ENCODE measurements at regions not wholly inside any gene's neighbourhood (a gene's known extent, or its start where the extent isn't known, plus 50 kb on each side); places are given as distances from the start of the nearest gene placed in this dataset.

GRCh38 chr2:16411788-16412187 lies 253.8 kb downstream of the CYRIA start:
- H3K4me1 ChIP-seq (ENCODE audit: control insufficient read depth in 1 of 2, low read depth in 2 of 2): no peaks in the 10 kb centered on the region
- no peak overlapping the region for H3K27ac ChIP-seq
- H3K27me3 ChIP-seq (replicated peaks; ENCODE audit: insufficient read depth): no peaks in the 10 kb centered on the region
- no peaks in the 10 kb centered on the region for H3K9me3 ChIP-seq
- H3K4me3 ChIP-seq: no peak overlapping the region
- no peaks in the 10 kb centered on the region for H3K36me3 ChIP-seq
- ATAC-seq (ENCODE audit: insufficient number of reproducible peaks, low FRiP score, low read depth) (no peak), DNase-seq (ENCODE audit: low spot score) (no peak)
- no peak for TF ChIP-seq CTCF (IDR thresholded peaks at IDR 0.05)

- H3K9me3 ChIP-seq: no peaks in the 10 kb centered on the region
- H3K27ac ChIP-seq: no peak overlapping the region
- no peak overlapping the region for H3K4me3 ChIP-seq
- no peaks in the 10 kb centered on the region for H3K36me3 ChIP-seq
- no peak for TF ChIP-seq CTCF (IDR thresholded peaks at IDR 0.05)
- H3K4me1 ChIP-seq (ENCODE audit: control insufficient read depth in 1 of 2, low read depth in 2 of 2): no peaks in the 10 kb centered on the region
- no peaks in the 10 kb centered on the region for H3K27me3 ChIP-seq (replicated peaks; ENCODE audit: insufficient read depth)
- DNase-seq (ENCODE audit: low spot score) (no peak), ATAC-seq (ENCODE audit: insufficient number of reproducible peaks, low FRiP score, low read depth) (no peak)
Observed at GRCh38 chr2:16409849-16410248, 255.8 kb downstream of the CYRIA start.

- no peaks in the 10 kb centered on the region for H3K27me3 ChIP-seq (replicated peaks; ENCODE audit: insufficient read depth)
- H3K4me1 ChIP-seq (ENCODE audit: control insufficient read depth in 1 of 2, low read depth in 2 of 2): no peaks in the 10 kb centered on the region
- DNase-seq (ENCODE audit: low spot score): no peak
- no peaks in the 10 kb centered on the region for H3K9me3 ChIP-seq
- H3K4me3 ChIP-seq: no peak overlapping the region
- H3K36me3 ChIP-seq: no peaks in the 10 kb centered on the region
- no peak overlapping the region for H3K27ac ChIP-seq
- no peak for TF ChIP-seq CTCF (IDR thresholded peaks at IDR 0.05)
- no peak for ATAC-seq (ENCODE audit: insufficient number of reproducible peaks, low FRiP score, low read depth)
Observed at GRCh38 chr2:16409006-16409390, 256.6 kb downstream of the CYRIA start.

GRCh38 chr2:16408331-16409005 lies 257.2 kb downstream of the CYRIA start:
- Histone ChIP-seq H3K36me3 (no peaks in the 10 kb centered on the region), H3K27me3 (replicated peaks; ENCODE audit: insufficient read depth) (no peaks in the 10 kb centered on the region), H3K4me3 (no peak overlapping the region), H3K27ac (no peak overlapping the region), H3K9me3 (no peaks in the 10 kb centered on the region), H3K4me1 (ENCODE audit: control insufficient read depth in 1 of 2, low read depth in 2 of 2) (no peaks in the 10 kb centered on the region)
- TF ChIP-seq CTCF (IDR thresholded peaks at IDR 0.05): no peak
- DNase-seq (ENCODE audit: low spot score): no peak
- ATAC-seq (ENCODE audit: insufficient number of reproducible peaks, low FRiP score, low read depth): no peak

- no peaks in the 10 kb centered on the region for H3K9me3 ChIP-seq
- ATAC-seq (ENCODE audit: insufficient number of reproducible peaks, low FRiP score, low read depth): no peak
Observed at GRCh38 chr2:16407358-16407757, 258.3 kb downstream of the CYRIA start.

More at GRCh38 chr2:16407358-16407757, 258.3 kb downstream of the CYRIA start:
- Histone ChIP-seq H3K27me3 (replicated peaks; ENCODE audit: insufficient read depth) (no peaks in the 10 kb centered on the region), H3K4me1 (ENCODE audit: control insufficient read depth in 1 of 2, low read depth in 2 of 2) (no peaks in the 10 kb centered on the region), H3K36me3 (no peaks in the 10 kb centered on the region), H3K27ac (no peak overlapping the region), H3K4me3 (no peak overlapping the region)
- no peak for TF ChIP-seq CTCF (IDR thresholded peaks at IDR 0.05)
- no peak for DNase-seq (ENCODE audit: low spot score)
